SH-SY5Y (cell line): ENCODE measurements at regions not wholly inside any gene's neighbourhood (a gene's known extent, or its start where the extent isn't known, plus 50 kb on each side); places are given as distances from the start of the nearest gene placed in this dataset.

Experiments
- GATA2 ChIP-seq: IDR thresholded peaks from 2 replicates; pipeline ENCODE4 v1.6.1; 2011; ENCODE audit warnings: mild to moderate bottlenecking, low read depth, low read length
- GATA3 ChIP-seq: IDR thresholded peaks from 2 replicates; pipeline ENCODE4 v1.6.1; 2011; ENCODE audit warnings: low read depth, mild to moderate bottlenecking, low read length, moderate library complexity

DNA sequence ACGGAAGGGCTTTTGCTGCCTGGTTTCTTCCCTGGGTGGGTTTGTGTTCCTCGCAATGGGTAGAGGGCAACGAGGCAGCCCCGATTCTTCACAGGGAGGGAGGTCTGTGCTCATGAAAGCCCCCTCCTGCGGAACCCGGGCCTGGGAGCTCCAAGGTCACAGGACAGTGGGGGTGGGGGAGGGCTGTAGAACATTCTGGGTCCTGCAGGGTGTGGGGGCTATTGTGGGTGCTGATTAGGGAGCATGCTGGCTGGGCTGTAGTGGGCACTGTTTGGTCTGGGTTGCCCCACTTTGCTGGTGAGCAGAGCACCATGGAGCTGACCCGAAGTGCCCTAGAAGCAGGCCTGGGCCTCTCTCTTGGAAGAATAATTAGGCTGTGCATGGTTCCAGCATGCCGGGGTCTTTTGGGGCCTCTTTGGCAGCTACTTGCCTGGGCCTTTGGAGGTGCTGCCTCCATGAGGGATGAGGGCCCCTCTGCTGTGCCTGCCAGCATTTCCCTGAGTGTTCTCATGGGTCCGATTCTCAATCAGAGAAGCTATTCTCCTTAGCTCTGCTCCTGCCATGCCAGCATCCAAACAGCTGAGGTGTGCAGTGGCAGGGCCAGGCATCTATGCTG is 232.2 kb upstream of the HS6ST1 start:
- no peak for TF ChIP-seq GATA2
- no peak for TF ChIP-seq GATA3

DNA sequence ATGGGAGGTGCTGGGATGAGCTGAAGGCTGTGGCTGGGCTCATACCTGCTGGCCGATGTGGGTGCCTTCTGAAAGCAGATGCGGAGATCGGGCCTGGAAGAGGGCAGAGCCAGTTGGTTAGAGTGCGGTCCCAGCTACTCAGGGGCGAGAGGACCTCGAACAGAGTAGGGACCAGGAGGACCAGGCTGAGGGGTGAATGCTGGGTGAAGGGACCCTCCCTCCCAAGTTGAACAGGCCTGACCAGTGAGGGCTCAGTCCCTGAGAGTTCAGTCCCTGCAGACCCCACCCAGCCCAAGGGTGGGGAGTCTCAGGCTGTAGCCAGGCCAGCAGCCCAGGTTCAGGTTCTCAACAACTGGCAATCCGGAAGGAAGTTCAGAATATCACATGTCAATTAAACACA is 232.8 kb upstream of the HS6ST1 start:
- TF ChIP-seq GATA3 (no peak), GATA2 (no peak)

DNA sequence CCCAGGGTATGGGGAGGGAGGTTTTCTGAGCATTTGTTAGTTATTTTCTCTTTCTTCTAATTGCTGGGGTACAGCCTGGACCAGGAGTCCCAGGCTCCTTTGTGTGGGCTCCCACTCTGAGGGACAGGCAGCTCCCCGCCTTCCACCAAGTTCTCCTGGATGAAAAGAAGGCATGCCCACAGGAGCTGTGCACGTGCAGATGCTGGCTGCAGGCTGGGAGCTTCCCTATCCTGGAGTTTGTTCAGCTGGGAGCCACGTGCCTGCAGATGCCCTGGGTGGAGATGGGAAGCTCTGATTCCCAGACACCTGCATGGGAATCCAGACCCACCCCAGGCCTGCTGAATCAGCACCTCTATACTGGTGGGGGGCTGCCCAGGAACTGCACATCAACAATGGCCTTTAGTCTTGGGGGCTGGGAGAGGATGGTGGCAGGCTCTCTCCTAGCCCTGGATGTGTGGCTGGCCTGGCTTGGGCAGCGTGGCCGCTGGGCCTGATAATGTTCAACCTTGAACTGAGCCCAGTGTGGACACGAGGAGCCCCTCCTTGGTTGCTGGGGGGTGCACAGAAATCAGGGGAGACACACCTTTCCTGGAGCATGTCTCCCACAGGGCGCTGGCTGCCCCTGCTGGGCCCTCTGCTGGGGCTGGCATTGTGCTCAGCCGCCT is 233.6 kb upstream of the HS6ST1 start:
- TF ChIP-seq GATA3 (no peak), GATA2 (no peak)

DNA sequence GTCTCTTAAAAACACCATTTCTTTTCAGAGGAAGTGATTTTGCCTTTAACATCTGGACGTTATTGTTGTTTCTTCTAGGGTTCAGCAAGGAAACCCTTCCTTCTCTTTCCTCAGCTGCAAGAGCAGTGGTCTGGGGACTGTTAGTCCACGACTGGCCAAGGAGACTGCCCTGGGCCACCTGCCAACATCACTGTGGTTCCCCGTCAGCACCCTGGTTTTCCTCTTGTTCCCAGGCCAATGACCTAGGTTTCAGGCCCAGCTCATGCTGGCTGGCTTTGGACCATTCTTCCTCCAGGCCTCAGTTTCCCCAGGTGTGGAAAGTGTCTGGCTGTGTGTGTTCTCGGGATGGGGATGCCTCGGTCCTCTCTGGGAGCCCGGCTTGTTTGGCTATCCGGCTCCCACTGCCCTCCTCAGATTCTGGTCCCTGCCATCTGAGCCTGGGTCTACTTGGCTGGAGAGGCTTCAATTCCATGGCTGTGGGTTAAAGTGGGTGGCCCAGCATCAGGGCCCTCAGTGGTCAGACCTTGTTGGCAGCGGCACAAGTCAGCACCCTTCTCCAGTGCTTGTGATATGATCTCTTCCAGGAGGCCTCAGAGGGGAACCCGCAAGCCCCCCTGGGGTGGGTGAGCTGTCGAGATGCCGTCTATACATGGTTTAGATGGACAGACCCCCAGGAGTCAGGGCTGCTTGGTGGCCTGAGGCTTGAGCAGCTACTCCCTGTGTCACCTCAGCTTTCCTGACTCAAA is 234.3 kb upstream of the HS6ST1 start:
- no peak for TF ChIP-seq GATA2
- no peak for TF ChIP-seq GATA3

DNA sequence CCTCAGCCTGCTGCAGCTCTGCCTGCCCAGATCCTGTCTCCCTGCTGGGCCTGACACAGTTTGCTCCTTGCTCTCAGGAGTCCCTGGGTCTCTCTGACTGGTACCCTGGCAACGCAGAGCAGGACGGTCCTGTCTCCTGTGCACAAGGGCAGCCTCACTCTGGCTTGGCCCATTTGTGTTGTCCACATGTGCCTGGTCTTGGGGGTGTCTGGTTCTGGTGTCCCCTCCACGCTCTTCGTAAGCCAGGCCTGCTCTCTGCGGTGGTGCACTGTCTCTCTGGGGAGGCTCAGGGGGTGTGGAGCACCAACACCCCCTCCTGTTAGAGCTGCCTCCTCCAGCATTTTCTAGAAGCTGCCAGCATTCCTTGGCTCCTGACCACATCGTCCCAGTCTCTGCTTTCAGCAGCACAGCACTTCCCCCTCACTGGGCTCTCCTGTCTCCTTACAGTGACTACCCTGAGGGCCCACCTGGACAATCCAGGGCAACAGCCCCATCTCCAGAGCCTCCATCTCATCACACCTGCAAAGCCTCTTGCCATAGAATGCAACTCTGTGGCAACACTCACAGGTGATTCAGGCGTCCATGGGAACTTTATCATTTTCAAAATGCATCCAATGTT is 235.6 kb upstream of the HS6ST1 start:
- no peak for TF ChIP-seq GATA2
- no peak for TF ChIP-seq GATA3

DNA sequence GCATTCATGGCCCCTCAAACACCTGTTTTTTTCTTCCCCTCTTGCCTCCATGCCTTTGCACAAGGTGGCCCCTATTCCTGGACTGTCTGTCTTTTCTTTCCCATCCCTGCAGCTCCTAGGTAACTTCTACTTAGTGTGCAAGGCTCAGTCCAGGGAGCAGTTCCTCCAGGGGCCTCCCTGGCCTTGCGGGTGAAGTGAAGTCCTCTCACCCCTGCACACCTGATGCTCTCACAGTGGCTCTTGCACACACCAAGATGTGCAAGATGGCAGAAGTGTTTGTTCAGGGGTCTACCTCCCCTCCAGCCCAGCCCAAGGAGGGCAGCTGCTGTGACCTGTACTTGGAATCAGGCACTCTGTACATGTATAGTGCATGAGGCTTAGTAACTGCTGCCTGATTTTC is 236.8 kb upstream of the HS6ST1 start:
- TF ChIP-seq GATA2, result no peak
- no peak for TF ChIP-seq GATA3

DNA sequence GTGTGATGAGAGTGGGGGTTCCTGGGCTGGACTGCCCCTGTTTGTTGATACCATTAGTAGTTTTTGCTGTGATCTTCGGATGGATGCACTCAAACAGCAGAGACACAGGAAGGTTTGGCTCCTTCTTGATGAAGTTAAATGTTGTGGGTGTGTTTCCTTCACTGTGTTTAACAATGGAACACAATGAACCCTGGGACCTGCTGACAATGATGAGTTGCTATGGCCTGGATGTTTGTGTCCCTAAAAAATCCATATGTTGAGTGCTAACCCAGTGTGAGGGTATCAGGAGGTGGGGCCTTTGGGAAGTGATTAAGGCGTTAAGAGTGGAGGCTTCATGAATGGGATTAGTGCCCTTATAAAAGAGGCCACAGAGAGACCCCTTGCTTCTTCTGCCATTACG is 237.4 kb upstream of the HS6ST1 start:
- no peak for TF ChIP-seq GATA2
- TF ChIP-seq GATA3, result no peak

DNA sequence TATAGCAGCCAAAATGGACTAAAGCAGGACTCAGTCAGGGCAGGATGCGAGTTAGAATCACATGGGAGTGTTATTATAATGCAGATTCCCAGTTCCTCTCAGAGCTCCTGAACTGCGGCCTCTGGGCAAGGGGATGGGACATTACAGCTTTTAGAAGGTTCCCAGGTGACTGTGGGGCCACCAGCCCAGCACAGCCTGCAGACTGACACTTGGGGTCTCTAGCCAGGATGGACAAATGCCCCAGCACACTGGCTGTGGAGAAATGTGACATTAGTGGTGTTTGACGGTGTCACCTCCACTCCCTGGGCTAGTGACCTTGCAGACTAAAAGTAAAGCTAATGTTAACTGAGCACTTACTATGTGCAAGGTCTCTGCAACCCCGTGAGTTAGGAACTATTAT is 238.0 kb upstream of the HS6ST1 start:
- TF ChIP-seq GATA2 (no peak), GATA3 (no peak)

DNA sequence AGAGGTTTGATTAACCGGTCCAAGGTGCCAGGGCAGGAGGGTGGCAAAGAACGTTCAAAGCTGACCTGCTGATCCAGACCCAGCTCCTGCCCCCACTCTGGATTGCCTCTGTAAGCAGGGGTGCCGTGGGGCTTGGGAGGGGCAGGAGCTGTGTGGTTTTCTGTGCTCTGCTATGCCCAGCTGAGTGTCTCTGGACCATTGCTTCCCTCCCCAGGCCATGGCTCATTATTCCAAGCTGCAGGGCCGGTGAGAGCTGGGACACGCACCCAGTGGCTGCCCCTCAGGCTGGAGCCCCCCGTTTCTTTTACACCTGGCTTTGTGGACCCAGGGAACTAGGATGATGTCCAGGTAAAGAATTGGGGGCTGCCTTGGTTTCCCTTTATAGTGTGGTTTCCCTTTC is 238.4 kb upstream of the HS6ST1 start:
- TF ChIP-seq GATA3 (no peak), GATA2 (no peak)

DNA sequence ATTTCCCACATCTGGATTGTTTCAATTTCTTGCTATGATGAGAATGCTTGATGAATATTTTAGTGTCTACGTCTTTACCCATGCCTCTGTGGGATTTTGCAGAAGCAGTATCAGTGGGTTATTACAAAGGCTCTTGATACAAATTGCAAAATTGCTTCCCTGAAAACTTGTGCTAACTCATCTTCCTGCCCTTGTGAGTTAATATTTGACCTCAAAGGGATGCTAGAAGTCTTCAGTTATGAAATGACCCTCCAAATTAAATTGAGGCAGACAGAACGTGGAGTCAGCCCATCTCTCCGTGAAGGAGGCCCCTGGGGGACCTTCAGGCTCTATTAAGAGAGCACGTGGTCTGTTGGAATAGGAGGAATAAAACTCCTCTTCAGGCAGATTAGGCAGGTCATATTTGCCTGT is 239.2 kb upstream of the HS6ST1 start:
- TF ChIP-seq GATA3 (no peak), GATA2 (no peak)

DNA sequence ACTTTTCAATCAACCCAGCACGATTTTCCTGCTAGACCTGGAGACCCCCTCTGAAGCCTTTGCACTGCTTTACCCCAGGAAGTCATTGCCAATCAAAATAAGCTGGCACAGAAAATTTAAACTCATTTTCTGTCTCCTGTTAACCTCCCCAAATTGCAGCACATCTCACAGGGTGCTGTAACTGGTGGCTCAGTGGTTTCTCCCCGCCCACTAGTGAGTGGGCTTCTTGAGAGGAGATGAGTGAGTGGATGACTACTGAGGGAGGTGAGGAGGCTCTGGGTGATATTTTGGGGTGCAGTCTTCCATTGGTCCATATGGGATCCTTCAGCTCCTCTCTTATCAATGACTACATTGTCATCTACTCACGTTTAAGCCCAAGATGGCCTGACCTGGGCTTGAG is 239.8 kb upstream of the HS6ST1 start:
- TF ChIP-seq GATA2 (no peak), GATA3 (no peak)

DNA sequence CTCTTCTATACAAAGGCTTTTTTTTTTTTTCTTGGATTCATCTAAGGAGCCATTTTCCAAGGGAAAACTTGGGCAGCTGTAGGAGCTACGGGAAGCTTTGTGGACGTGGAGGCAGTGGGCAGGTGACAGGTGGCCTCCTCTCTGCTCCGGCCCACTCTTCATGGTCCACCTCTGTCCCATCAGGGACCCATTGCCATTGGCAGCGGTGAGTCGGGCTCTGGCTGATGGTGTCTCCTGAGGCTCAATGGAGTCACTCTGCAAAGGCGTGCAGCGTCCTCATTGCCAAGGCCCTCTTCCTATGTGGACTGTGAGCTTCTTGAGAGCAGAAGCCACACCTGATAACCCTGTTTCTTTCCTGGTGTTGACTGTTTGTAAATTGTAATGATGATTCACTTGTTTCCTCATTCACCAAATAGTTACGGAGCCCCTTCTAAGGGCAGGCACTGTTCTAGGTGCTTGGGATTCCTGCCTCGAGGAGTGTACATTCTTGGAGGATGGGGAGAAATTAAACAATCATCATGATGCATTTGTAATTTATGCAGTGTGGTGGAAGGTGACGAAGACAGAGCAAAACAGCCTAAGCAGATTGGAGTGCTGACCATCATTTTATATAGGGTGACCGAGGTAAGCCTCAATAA is 240.3 kb upstream of the HS6ST1 start:
- TF ChIP-seq GATA2 (no peak), GATA3 (no peak)

DNA sequence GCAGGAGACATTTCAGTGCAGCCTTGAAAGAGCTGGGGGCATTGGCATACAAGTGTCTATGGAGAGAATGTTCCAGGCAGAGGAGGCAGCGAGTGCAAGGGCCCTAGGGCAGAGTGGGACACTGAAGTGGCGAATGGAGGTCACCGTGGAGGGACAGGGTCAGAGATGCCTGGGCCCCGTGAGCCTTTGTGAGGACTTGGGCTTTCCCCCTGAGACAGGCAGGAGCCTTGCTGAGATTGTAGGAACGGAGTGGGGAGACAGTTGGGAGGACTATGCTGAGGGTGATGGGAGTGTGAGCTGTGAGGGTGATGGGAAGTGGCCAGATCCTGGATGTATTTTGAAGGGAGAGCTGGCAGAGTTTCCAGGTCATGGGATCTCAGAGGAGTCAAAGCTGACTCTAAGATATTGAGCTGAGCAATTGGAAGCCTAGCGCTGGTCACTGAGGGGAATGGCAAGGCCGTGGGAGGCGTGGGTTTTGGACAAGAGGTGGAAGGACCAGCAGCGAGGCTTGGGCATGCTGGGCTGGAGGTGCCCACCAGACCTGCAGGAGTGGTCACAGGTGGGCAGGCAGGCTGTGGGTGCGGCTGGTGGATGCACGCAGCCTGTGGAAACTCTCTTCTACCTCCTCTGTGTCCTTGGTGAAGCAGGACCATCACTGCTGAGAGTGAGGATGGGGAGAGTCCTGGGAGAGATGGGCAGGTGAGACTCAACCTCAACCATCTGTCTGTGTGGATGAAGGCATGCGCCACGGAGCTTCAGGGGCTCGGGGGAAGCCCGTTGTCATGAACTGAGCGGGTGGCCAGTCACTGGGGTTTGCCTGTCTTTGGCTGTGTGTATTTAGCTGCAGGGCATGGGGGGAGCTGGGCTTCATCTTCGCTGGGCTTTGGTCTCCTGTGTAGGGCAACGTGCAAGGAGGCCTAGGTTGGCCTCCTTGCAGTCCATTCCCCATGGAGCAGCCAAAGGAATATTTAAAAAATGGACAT is 241.2 kb upstream of the HS6ST1 start:
- TF ChIP-seq GATA2 (no peak), GATA3 (no peak)
